ENCODE measurements at regions not wholly inside any gene's neighbourhood (a gene's known extent, or its start where the extent isn't known, plus 50 kb on each side); places are given as distances from the start of the nearest gene placed in this dataset.
"Not testable (repeated sequence)": the region's sequence is repeated elsewhere in the genome, so short reads cannot be mapped to it uniquely, and the experiment has no call there.

- DNase-seq (ENCODE audit: low spot score) = no peak
Observed at GRCh38 chr5:74500110-74500917, 140.2 kb downstream of the ENC1 start.

GRCh38 chr5:74499256-74500050 lies 141.1 kb downstream of the ENC1 start:
- DNase-seq (ENCODE audit: low spot score) = no peak

GRCh38 chr5:74497706-74498105 lies 142.8 kb downstream of the ENC1 start:
- DNase-seq (ENCODE audit: low spot score) = no peak

- no peak for DNase-seq (ENCODE audit: low spot score)
Observed at GRCh38 chr5:74493411-74493810, 147.1 kb downstream of the ENC1 start.

- no peak for DNase-seq (ENCODE audit: low spot score)
Observed at GRCh38 chr5:74492230-74492629, 148.3 kb downstream of the ENC1 start.

- DNase-seq (ENCODE audit: low spot score) = no peak
Observed at GRCh38 chr5:74491586-74491985, 148.9 kb downstream of the ENC1 start.

- DNase-seq (ENCODE audit: low spot score) = no peak
Observed at GRCh38 chr5:74490814-74491213, 149.7 kb downstream of the ENC1 start.

- DNase-seq (ENCODE audit: low spot score) = no peak
Observed at GRCh38 chr5:74482990-74483389, 157.5 kb downstream of the ENC1 start.

GRCh38 chr5:74482523-74482922 lies 158.0 kb downstream of the ENC1 start:
- DNase-seq (ENCODE audit: low spot score) = no peak

GRCh38 chr5:74481357-74481756 lies 159.2 kb downstream of the ENC1 start:
- not testable (repeated sequence) for DNase-seq (ENCODE audit: low spot score)

GRCh38 chr5:74480201-74480600 lies 160.3 kb downstream of the ENC1 start:
- no peak for DNase-seq (ENCODE audit: low spot score)

GRCh38 chr5:74478328-74478727 lies 162.2 kb downstream of the ENC1 start:
- DNase-seq (ENCODE audit: low spot score) = no peak

GRCh38 chr5:74477761-74478160 lies 162.8 kb downstream of the ENC1 start:
- DNase-seq (ENCODE audit: low spot score) = no peak

- DNase-seq (ENCODE audit: low spot score) = no peak
Observed at GRCh38 chr5:74476819-74477453, 163.6 kb downstream of the ENC1 start.

- no peak for DNase-seq (ENCODE audit: low spot score)
Observed at GRCh38 chr5:74476046-74476818, 164.3 kb downstream of the ENC1 start.

GRCh38 chr5:74471875-74472274 lies 168.7 kb downstream of the ENC1 start:
- DNase-seq (ENCODE audit: low spot score) = no peak

GRCh38 chr5:74469234-74469994 lies 171.1 kb downstream of the ENC1 start:
- no peak for DNase-seq (ENCODE audit: low spot score)

GRCh38 chr5:74468421-74468820 lies 172.1 kb downstream of the ENC1 start:
- DNase-seq (ENCODE audit: low spot score) = no peak

GRCh38 chr5:74465724-74466123 lies 174.8 kb downstream of the ENC1 start:
- DNase-seq (ENCODE audit: low spot score) = no peak

- DNase-seq (ENCODE audit: low spot score) = no peak
Observed at GRCh38 chr5:74464512-74465209, 175.9 kb downstream of the ENC1 start.
